HTR-8/SVneo (cell line): ENCODE measurements at regions not wholly inside any gene's neighbourhood (a gene's known extent, or its start where the extent isn't known, plus 50 kb on each side); places are given as distances from the start of the nearest gene placed in this dataset.
"Not testable (repeated sequence)": the region's sequence is repeated elsewhere in the genome, so short reads cannot be mapped to it uniquely, and the experiment has no call there.

ENCODE experiments used
- DNase-seq: peaks from one replicate; pipeline ENCODE4 v3.0.0; 2011; ENCODE audit warnings: low spot score, mixed read lengths; ENCODE audit not compliant: insufficient read length
- FAIRE-seq: peaks from 2 replicates; lab custom pipeline; 2011; peaks lifted over from hg19 to GRCh38; lab: Jason Lieb, UNC

DNA sequence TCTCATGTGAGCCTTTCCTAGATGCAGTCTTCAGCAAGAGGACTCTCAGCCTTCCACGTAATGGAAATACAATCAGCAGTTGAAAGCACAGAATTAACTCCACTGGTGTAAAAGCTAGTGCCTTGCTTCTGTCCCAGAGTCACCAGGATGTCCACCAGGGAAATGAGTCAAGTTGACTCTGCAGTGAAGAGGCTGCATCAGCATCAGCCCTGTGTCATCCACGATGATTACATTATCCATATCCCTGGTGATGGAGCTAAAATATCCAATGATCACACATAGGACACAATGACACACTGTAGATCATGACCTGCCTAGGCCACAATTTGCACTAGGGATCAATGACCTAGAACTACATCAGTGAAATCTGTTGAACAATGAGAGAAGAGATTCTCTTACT lies 262.4 kb downstream of the ERMARD start:
- DNase-seq, result no peak
- FAIRE-seq, result no peak

DNA sequence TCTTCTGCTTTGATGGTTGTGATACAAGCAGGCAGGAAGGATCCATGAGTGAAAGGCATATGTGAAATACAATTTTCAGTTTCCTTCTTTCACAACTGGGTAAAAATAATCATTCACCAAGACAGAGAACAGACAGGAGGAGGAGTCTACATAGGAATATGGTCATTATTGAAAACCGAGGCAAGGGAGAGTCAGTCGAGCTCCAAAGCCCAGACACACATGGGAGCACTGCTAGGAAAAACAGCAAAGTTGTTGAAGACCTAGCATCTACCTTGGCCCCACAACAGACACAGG lies 260.6 kb downstream of the ERMARD start:
- no peak for FAIRE-seq

DNA sequence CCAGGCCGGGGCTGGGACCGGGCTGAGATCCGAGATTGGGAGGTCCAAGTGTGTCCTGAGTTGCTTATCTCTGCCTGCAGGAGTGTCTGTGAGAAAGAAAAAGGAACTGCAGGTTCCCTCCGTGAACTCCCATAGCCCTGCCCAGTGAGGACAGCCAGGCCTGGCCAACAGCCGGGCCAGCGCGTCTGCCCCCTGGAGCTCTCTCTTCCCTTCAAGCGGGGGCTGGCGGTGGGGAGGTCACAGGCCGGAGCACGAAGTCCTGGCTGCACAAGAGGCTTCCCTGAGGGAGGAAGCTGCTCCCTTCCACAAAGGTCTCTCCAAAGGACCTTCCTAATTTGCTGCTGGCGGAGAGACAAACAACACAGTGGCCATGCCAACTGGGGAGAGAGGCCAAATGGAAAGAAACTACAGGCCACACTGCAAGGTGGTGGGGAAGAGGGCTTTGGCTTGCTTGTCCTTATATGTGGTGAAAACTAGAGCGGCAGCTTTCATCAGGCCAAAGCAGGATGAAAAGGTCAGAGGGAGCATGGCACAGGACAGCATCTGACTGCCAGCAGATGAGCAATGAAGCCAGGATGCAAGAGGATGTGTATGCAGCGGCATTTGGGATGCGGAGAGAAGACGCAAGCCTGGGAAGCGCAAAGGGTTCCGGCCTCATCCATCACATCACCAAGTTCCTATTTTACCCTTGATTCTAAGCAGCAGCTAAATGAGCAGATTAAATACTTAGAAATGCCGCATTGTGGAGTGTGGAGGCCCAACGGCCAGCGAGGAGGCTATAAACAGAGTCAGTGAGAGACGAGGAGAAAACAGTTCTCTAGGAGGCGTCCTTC lies 260.0 kb downstream of the ERMARD start:
- DNase-seq (no peak), FAIRE-seq (no peak)

More for the DNA sequence above, 260.6 kb downstream of the ERMARD start:
- DNase-seq, result no peak

DNA sequence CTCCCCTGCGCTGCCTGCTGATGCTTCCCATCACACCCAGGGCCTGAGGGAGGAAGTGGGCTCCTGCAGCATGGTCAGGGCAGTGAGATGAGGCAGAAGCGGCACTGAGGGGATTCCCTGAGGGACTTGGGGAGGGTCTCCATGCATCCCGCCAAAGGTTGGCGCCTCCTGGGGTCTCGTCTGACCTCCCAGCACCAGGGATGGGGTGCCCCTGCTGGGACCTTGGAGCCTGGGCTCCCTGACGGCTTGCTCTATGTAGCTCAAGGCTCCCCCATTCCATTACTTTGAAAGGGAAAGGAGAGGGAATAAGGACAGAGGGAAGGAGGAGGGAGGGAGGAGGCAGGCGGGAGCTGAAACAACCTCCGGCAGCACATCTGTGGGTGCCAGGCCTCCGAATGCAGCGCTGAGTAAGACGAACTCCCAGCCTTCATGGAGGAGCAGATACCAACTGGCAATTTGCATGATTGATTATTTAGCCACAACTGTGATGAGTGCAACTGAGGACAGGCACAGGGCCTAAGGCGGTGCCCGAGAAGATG lies 259.3 kb downstream of the ERMARD start:
- DNase-seq (no peak), FAIRE-seq (no peak)

GRCh38 chr6:170008294-170008785 lies 256.9 kb downstream of the ERMARD start:
- DNase-seq (no peak), FAIRE-seq (no peak)

DNA sequence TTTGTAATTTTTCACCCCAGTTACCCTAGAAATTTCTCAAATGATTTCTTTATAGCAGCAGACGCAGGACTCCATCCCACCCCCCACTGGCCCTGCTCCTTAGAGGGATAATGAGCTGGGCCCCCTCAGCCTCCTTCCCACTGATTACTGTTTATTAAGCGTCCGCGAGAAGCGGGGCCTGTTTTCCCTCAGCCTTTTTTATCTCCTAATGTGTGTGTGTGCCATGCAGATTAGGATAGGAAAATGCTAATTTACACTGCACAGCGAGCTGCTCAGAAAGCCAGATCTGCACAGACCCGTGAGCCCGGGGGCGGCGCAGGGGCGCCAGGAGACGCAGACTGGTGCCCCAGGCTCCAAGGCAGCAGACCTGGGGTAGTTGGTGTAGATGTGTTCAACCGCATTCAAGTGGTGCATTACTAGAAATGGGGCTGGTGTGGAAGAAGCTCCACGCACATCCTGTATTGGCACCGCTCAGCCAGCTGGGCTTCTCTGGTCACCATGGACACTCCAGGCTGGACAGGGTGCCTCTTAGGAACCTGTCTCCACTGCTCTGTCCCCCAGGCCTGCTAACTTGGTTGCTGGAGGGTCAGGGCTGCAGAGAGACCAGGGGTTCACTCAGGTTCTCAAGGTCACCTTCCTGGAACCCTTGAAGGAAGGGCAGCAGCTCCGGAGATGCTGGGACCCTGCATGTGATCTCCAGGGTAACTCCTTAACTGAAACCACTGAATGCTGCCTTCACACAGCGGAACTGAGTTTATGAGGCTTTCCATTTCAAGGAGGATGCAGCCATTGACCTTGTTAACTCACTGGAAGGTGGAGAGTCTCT lies 256.3 kb downstream of the ERMARD start:
- no peak for DNase-seq
- FAIRE-seq, result no peak

DNA sequence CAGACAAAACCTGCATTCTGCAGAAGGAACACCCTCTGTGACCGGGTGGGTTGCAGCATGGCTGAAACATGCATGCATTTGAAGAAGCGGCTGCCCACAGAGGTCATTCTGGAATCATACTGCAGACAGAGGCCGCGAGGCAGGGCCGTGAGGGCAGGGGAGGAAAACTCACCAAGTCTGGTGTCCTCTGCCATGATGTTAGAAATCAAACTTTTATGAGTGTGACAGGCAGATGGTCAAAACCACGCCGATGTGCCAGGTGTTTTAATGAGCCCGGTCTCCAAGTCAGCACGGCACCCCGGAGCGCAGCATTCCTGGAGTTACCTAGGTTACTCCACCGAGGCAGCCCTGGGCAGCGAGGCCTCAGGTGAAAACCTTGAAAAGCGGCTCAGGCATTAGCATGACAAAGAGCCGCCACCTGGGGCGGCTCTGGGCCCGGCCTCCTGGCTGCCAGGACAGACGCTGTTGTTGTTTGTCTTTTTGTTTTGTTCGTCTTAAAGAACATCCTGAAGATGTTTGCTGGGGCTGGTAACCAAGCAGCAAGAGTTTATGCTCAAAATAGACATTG lies 255.6 kb downstream of the ERMARD start:
- FAIRE-seq (no peak), DNase-seq (no peak)

- FAIRE-seq (no peak), DNase-seq (no peak)
Measured at GRCh38 chr6:170006071-170006899, 254.9 kb downstream of the ERMARD start.

- DNase-seq, result no peak
- no peak for FAIRE-seq
Measured at GRCh38 chr6:170005665-170006064, 254.2 kb downstream of the ERMARD start.

DNA sequence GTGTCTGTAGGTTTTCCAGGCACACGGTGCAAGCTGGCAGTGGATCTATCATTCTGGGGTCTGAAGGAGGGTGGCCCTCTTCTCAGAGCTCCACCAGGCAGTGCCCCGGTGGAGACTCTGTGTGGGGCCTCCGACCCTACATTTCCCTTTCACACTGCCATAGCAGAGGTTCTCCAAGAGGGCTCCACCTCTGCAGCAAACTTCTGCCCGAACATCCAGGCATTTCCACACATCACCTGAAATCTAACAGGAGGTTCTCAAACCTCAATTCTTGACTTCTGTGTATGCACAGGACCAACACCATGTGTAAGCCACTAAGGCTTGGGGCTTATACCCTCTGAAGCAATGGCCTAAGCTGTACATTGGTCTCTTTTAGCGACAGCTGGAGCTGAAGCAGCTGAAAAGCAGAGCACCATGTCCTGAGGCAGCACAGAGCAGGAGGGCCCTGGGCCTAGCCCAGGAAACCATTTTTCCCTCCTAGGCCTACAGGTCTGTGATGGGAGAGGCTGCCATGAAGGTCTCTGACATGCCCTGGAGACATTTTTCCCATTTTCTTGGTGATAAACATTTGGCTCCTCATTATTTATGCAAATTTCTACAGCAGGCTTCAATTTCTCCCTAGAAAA lies 253.3 kb downstream of the ERMARD start:
- FAIRE-seq (no peak), DNase-seq (no peak)

DNA sequence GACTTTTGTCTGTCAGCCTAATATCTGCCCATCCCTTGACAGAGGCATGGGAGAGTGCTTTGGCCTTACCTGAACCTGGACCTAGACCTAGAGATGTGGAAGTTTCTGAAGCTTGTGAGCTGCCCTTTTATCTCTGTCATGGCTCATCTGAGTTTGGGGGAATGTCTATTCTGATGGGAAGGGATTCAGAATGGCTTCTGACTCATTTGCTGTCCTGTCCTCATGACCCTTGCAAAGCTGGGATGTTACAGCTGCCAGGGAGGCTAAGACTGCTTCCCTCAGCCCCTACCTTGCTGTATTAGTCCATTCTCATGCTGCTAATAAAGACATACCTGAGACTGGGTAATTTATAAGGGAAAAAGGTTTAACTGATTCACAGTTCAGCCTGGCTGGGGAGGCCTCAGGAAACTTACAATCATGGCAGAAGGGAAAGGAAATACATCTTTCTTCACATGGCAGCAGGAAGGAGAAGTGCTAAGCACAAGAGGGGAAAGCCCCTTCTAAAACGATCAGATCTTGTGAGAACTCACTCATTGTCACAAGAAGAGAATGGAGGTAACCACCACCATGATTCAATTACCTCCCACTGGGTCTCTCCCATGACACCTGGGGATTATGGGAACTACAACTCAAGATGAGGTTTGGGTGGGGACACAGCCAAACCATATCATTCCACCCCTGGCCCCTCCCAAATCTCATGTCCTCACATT lies 252.2 kb downstream of the ERMARD start:
- FAIRE-seq, result no peak
- no peak for DNase-seq

GRCh38 chr6:170003027-170003426 lies 251.6 kb downstream of the ERMARD start:
- DNase-seq (no peak), FAIRE-seq (no peak)

DNA sequence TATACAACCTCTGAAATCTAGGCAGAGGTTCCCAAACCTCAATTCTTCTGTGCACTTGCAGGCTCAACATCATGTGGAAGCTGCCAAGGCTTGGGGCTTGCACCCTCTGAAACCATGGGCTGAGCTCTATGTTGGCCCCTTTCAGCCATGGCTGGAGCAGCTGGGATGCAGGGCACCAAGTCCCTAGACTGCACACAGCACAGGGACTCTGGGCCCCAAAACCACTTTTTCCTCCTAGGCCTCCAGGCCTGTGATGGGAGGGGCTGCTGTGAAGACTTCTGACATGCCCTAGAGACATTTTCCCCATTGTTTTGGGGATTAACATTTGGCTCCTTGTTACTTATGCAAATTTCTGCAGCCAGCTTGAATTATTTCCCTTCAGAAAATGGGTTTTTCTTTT lies 250.4 kb downstream of the ERMARD start:
- not testable (repeated sequence) for DNase-seq, FAIRE-seq

GRCh38 chr6:170000071-170000843 lies 248.8 kb downstream of the ERMARD start:
- DNase-seq (no peak), FAIRE-seq (no peak)

GRCh38 chr6:169999367-169999766 lies 247.9 kb downstream of the ERMARD start:
- no peak for FAIRE-seq
- no peak for DNase-seq

DNA sequence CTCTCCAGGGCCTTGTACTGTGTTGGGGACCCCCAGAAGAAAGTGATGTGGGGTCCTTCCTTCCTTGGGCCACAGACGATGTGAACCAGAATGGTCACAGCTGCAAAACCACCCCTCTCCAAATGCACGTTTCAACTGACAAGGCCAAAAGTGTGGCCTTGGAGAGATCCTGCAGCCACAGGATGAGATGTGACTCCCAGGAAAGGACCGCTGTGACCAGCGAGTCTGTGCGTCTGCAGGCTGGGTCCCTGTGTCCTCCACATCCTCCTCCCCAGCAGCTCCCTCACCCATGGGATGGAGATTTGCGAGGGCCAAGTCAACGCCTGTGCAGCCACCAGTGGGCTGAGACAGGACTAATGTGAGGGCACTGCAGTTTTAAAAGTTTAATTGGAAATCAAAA lies 247.0 kb downstream of the ERMARD start:
- no peak for FAIRE-seq
- no peak for DNase-seq

- DNase-seq (peak; percentile 11), FAIRE-seq (no peak)
Measured at GRCh38 chr6:169997930-169998218, 246.5 kb downstream of the ERMARD start.

GRCh38 chr6:169997187-169997929 lies 245.9 kb downstream of the ERMARD start:
- FAIRE-seq (no peak), DNase-seq (no peak)
